HEK293T (cell line): ENCODE measurements at regions not wholly inside any gene's neighbourhood (a gene's known extent, or its start where the extent isn't known, plus 50 kb on each side); places are given as distances from the start of the nearest gene placed in this dataset.

ENCODE experiments used
- CTCF ChIA-PET: fragments of 350-600 bp; formaldehyde crosslinking; extraction: SDS; loops from one replicate; lab custom pipeline; 2021; ENCODE audit warnings: antibody characterized with exemption, inconsistent platforms; lab: Yijun Ruan, JAX
- POLR2A ChIA-PET: fragments of 350-600 bp; formaldehyde crosslinking; extraction: SDS; loops from one replicate; lab custom pipeline; 2020; ENCODE audit warnings: antibody characterized with exemption, inconsistent platforms; lab: Yijun Ruan, JAX
- DNase-seq: peaks from one replicate; pipeline ENCODE4 v3.0.0; 2012; ENCODE audit warnings: mixed read lengths; ENCODE audit errors: extremely low spot score
- ARNT ChIP-seq: fragments of 450-650 bp; IDR thresholded peaks from 2 replicates; pipeline ENCODE4 v1.6.1; 2017; ENCODE audit warnings: mild to moderate bottlenecking
- BHLHE40 ChIP-seq: fragments of 450-650 bp; IDR thresholded peaks from 2 replicates; pipeline ENCODE4 v1.6.1; 2016; ENCODE audit warnings: mild to moderate bottlenecking, moderate library complexity, borderline replicate concordance
- CTBP1 ChIP-seq: fragments of 450-650 bp; IDR thresholded peaks from 2 replicates; pipeline ENCODE4 v1.6.1; 2016; ENCODE audit warnings: borderline replicate concordance
- ELF4 ChIP-seq: fragments of 450-650 bp; IDR thresholded peaks from 2 replicates; pipeline ENCODE4 v1.6.1; 2017; ENCODE audit warnings: antibody characterized with exemption
- FOXA1 ChIP-seq: fragments of 450-650 bp; IDR thresholded peaks from 2 replicates; pipeline ENCODE4 v1.6.1; 2016; ENCODE audit warnings: mild to moderate bottlenecking
- FOXK2 ChIP-seq: fragments of 450-650 bp; IDR thresholded peaks from 2 replicates; pipeline ENCODE4 v1.6.1; 2016; ENCODE audit warnings: mild to moderate bottlenecking
- FOXM1 ChIP-seq: fragments of 450-650 bp; IDR thresholded peaks from 2 replicates; pipeline ENCODE4 v1.6.1; 2017; ENCODE audit warnings: mild to moderate bottlenecking, borderline replicate concordance
- HDGF ChIP-seq: fragments of 450-650 bp; IDR thresholded peaks from 2 replicates; pipeline ENCODE4 v1.6.1; 2017; ENCODE audit warnings: antibody characterized with exemption, borderline replicate concordance
- L3MBTL2 ChIP-seq: fragments of 450-650 bp; conservative IDR thresholded peaks from 2 replicates; pipeline ENCODE4 v1.6.1; 2016; ENCODE audit warnings: mild to moderate bottlenecking
- LEF1 ChIP-seq: fragments of 450-650 bp; IDR thresholded peaks from 2 replicates; pipeline ENCODE4 v1.6.1; 2017; ENCODE audit warnings: mild to moderate bottlenecking, borderline replicate concordance
- NFRKB ChIP-seq: fragments of 450-650 bp; IDR thresholded peaks from 2 replicates; pipeline ENCODE4 v1.6.1; 2016; ENCODE audit warnings: mild to moderate bottlenecking, moderate library complexity
- SP1 ChIP-seq: fragments of 450-650 bp; IDR thresholded peaks from 2 replicates; pipeline ENCODE4 v1.6.1; 2017
- SUZ12 ChIP-seq: fragments of 450-650 bp; IDR thresholded peaks from 2 replicates; pipeline ENCODE4 v1.6.1; 2016; ENCODE audit warnings: mild to moderate bottlenecking
- TARDBP ChIP-seq: fragments of 450-650 bp; IDR thresholded peaks from 2 replicates; pipeline ENCODE4 v1.6.1; 2016
- ZNF384 ChIP-seq: fragments of 450-650 bp; IDR thresholded peaks from 2 replicates; pipeline ENCODE4 v1.6.1; 2016
- TF ChIP-seq, protein P1 (sequence below): fragments of 450-650 bp; IDR thresholded peaks from 2 replicates; pipeline ENCODE4 v1.6.1; 2016

GRCh38 chr1:105138458-105138893 is 1388.8 kb downstream of the AMY1C start:
- ChIA-PET POLR2A (no interaction called here), CTCF (no interaction called here)
- no peak for TF ChIP-seq TARDBP
- no peak for TF ChIP-seq CTBP1
- TF ChIP-seq HDGF, result no peak
- TF ChIP-seq, protein P1, sequence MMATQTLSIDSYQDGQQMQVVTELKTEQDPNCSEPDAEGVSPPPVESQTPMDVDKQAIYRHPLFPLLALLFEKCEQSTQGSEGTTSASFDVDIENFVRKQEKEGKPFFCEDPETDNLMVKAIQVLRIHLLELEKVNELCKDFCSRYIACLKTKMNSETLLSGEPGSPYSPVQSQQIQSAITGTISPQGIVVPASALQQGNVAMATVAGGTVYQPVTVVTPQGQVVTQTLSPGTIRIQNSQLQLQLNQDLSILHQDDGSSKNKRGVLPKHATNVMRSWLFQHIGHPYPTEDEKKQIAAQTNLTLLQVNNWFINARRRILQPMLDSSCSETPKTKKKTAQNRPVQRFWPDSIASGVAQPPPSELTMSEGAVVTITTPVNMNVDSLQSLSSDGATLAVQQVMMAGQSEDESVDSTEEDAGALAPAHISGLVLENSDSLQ, result no peak
- TF ChIP-seq SP1, result no peak
- TF ChIP-seq L3MBTL2, result no peak
- TF ChIP-seq ZNF384, result no peak
- TF ChIP-seq FOXK2, result no peak
- no peak for TF ChIP-seq SUZ12
- no peak for TF ChIP-seq FOXA1
- no peak for TF ChIP-seq BHLHE40
- TF ChIP-seq ARNT, result no peak
- TF ChIP-seq LEF1, result no peak
- no peak for TF ChIP-seq FOXM1
- no peak for DNase-seq

DNA sequence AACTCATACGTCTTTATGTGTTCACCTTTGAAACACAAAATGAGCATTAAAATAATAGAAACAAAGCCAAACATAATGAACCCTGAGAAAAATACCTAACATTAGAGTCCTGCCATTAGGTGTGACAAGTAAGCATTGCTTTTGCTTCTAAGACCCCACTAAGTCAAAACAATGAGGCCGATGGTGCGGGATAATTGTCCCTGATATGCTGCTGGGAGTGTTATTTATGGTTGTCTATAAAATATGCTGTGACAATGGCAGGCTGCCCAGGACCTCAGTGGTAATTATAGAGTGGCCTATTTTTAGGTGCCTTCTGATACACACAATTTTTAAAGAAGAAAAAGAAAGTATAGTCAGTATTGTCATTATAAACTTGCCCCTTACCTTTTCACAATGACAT is 1423.1 kb downstream of the AMY1C start:
- TF ChIP-seq, protein P1, result peak; percentile 90
- TF ChIP-seq CTBP1, result no peak
- peak; percentile 37 for DNase-seq
- ChIA-PET POLR2A (no interaction called here), CTCF (no interaction called here)

DNA sequence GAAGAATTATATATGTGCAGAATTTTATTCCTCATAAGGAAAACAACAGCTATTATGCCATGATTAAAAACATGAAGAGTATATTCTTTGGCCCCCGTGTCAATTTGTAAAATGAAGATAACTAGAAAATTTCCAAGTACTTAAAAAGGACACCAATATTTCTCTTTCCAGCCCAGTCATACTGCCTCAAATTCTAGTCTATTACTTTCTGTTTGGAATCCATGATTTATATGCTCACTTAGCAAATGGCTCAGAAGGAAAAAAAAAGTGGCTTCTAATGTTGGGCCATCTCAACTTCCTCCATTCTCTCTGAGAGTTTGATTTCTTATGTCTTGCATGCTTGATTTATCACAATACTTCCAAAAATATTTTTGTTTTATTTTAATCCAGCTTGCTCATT is 1431.1 kb downstream of the AMY1C start:
- DNase-seq, result no peak
- ChIA-PET CTCF (no interaction called here), POLR2A (no interaction called here)
- no peak for TF ChIP-seq BHLHE40
- no peak for TF ChIP-seq NFRKB
- TF ChIP-seq SUZ12, result no peak
- TF ChIP-seq ELF4, result no peak
- no peak for TF ChIP-seq FOXA1
- no peak for TF ChIP-seq FOXK2
- no peak for TF ChIP-seq ARNT
- no peak for TF ChIP-seq TARDBP
- no peak for TF ChIP-seq L3MBTL2
- no peak for TF ChIP-seq CTBP1
- TF ChIP-seq ZNF384, result no peak
- no peak for TF ChIP-seq FOXM1
- TF ChIP-seq, protein P1, result no peak

- DNase-seq, result peak; percentile 19
- ChIA-PET POLR2A (no interaction called here), CTCF (no interaction called here)
- no peak for TF ChIP-seq NFRKB
- no peak for TF ChIP-seq ELF4
- no peak for TF ChIP-seq SP1
- no peak for TF ChIP-seq ZNF384
- no peak for TF ChIP-seq TARDBP
- TF ChIP-seq, protein P1, result no peak
- TF ChIP-seq FOXA1, result no peak
- TF ChIP-seq HDGF, result no peak
- TF ChIP-seq LEF1, result no peak
- no peak for TF ChIP-seq FOXK2
- no peak for TF ChIP-seq CTBP1
- TF ChIP-seq ARNT, result no peak
- TF ChIP-seq SUZ12, result no peak
- no peak for TF ChIP-seq L3MBTL2
- no peak for TF ChIP-seq BHLHE40
- no peak for TF ChIP-seq FOXM1
Observed at GRCh38 chr1:105204836-105205371, 1455.2 kb downstream of the AMY1C start.

- ChIA-PET POLR2A (no interaction called here), CTCF (no interaction called here)
- no peak for DNase-seq
- TF ChIP-seq FOXK2, result no peak
- no peak for TF ChIP-seq BHLHE40
- TF ChIP-seq TARDBP, result no peak
- no peak for TF ChIP-seq FOXA1
- TF ChIP-seq SUZ12, result no peak
- no peak for TF ChIP-seq ARNT
- TF ChIP-seq HDGF, result no peak
- no peak for TF ChIP-seq CTBP1
- no peak for TF ChIP-seq NFRKB
Observed at GRCh38 chr1:105208581-105208980, 1458.9 kb downstream of the AMY1C start.

DNA sequence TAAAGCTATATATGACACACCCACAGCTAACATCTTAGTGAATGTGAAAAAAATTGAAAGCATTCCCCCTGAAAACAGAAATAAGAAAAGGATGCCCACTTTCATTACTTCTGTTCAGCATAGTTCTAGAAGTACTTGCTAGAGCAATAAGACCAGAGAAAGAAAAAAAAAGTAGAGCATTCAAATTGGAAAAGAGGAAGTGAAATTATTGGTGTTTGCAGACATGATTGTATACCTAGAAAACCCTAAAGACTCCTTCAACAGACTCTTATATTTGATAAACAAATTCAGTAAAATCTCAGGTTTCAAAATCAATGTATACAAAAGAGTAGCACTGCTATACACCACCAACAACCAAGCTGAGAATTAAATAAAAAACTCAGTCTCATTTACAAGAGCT is 1461.0 kb downstream of the AMY1C start:
- TF ChIP-seq LEF1 (no peak), BHLHE40 (no peak), FOXK2 (no peak), ELF4 (no peak), L3MBTL2 (no peak), ZNF384 (no peak), SP1 (no peak), HDGF (no peak), FOXA1 (no peak), NFRKB (no peak), TARDBP (no peak), FOXM1 (no peak), CTBP1 (no peak), ARNT (no peak), SUZ12 (no peak)
- TF ChIP-seq, protein P1, result no peak
- DNase-seq, result no peak
- ChIA-PET CTCF (no interaction called here), POLR2A (no interaction called here)
